Thyroid gland (tissue), 4 donors: ENCODE measurements at regions not wholly inside any gene's neighbourhood (a gene's known extent, or its start where the extent isn't known, plus 50 kb on each side); places are given as distances from the start of the nearest gene placed in this dataset.

Experiments
- DNase-seq, 2 donors: peaks; one replicate each; pipeline ENCODE4 v3.0.0-alpha.2; 2019
- H3K27ac ChIP-seq, 3 donors: fragments of 200-600 bp; sonication (generic); 1 replicate in 2 of 3; 2 replicates in 1 of 3; pipeline ENCODE4 v1.5.1; 2016 to 2019; ENCODE audit warnings: mild to moderate bottlenecking in 1 of 3, moderate library complexity in 1 of 3
- H3K27me3 ChIP-seq: fragments of 200-600 bp; sonication (generic); one replicate; pipeline ENCODE4 v1.5.1; 2019
- H3K36me3 ChIP-seq, 2 donors: fragments of 200-600 bp; sonication (generic); one replicate each; pipeline ENCODE4 v1.5.1; 2016 to 2019
- H3K4me1 ChIP-seq, 2 donors: fragments of 200-600 bp; sonication (generic); one replicate each; pipeline ENCODE4 v1.5.1; 2017 to 2019
- H3K4me3 ChIP-seq, 3 donors: fragments of 200-600 bp; sonication (generic); replicated peaks in 1 of 3; 1 replicate in 2 of 3; 2 replicates in 1 of 3; pipeline ENCODE4 v1.5.1; 2016; ENCODE audit warnings: mild to moderate bottlenecking in 1 of 3
- H3K9me3 ChIP-seq: fragments of 200-600 bp; sonication (generic); one replicate; pipeline ENCODE4 v1.5.1; 2017
- POLR2A ChIP-seq, 2 donors: fragments of 450-650 bp; IDR thresholded peaks; one replicate each; pipeline ENCODE4 v1.6.1; 2017; ENCODE audit warnings: antibody characterized with exemption in 2 of 2, mild to moderate bottlenecking in 2 of 2, moderate library complexity in 1 of 2
- WGBS, 2 donors: methylation state at CpG; one replicate each; pipeline ENCODE4 v1.1.5; 2017; 5-methylcytosine and 5-hydroxymethylcytosine counted together
- intact Hi-C: fragments of 100-400 bp; cut with DNase I; formaldehyde crosslinking; loops from one replicate; pipeline ENCODE4 v1.15.1; 2023
- TF ChIP-seq, protein P1 (sequence below), 6 experiments: fragments of 200-600 bp in 3 of 6; fragments of 450-650 bp in 3 of 6; sonication (generic) in 3 of 6; IDR thresholded peaks; one replicate each; pipeline ENCODE4 v1.5.1; 2016 to 2019; ENCODE audit warnings: antibody characterized with exemption in 6 of 6, mild to moderate bottlenecking in 2 of 6, inconsistent platforms in 1 of 6, moderate library complexity in 1 of 6

DNA sequence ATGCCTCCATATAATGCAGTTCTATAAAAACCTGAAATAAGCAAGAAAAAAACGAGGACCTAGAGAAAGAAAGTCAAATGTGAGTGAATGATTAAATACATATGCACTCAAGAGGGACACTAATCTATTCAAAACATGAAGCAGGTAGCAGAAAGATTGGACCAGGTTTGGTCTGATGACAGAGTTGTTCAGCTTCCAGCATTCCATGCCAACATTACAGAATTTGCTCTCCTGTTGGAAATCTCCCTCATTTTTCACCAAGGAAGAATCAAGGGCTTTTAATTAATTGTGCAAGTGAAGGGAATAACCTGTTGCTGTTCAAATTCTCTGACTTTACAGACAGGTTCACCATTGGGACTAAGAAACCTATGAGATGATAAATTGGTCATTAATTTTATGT is 379.0 kb upstream of the RASGEF1B start:
- Histone ChIP-seq H3K27me3 (no peaks in the 10 kb centered on the region), H3K4me3 (no peak overlapping the region), H3K9me3 (no peaks in the 10 kb centered on the region), H3K27ac (no peak overlapping the region), H3K4me1 (no peaks in the 10 kb centered on the region), H3K36me3 (no peaks in the 10 kb centered on the region)
- intact Hi-C loops: no loop called here
- no peak for DNase-seq
- 58 to 64% methylated on average over 1 of the region's 1 CpG for WGBS, 2 donors
- TF ChIP-seq, protein P1, sequence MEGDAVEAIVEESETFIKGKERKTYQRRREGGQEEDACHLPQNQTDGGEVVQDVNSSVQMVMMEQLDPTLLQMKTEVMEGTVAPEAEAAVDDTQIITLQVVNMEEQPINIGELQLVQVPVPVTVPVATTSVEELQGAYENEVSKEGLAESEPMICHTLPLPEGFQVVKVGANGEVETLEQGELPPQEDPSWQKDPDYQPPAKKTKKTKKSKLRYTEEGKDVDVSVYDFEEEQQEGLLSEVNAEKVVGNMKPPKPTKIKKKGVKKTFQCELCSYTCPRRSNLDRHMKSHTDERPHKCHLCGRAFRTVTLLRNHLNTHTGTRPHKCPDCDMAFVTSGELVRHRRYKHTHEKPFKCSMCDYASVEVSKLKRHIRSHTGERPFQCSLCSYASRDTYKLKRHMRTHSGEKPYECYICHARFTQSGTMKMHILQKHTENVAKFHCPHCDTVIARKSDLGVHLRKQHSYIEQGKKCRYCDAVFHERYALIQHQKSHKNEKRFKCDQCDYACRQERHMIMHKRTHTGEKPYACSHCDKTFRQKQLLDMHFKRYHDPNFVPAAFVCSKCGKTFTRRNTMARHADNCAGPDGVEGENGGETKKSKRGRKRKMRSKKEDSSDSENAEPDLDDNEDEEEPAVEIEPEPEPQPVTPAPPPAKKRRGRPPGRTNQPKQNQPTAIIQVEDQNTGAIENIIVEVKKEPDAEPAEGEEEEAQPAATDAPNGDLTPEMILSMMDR (IDR thresholded peaks at IDR 0.05): no peak
- TF ChIP-seq POLR2A (IDR thresholded peaks at IDR 0.05): no peak

DNA sequence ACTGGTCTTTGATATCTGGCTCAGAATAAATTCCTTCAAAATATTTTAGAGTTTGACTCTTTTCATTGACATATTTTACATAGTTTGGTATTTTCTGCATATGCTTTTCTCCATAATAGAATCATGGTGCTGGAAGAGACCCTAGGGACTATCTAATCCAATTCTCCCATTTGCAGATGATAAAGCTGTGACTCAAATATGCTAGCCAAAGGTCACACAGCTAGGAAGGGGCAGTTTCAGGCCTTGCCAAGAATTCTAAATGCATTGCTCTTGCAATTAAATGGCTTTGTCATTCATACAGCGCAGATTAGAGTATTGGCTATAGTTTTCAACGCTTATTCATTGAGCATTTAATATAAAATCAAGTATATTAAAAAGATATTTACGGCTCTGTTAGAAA is 374.1 kb upstream of the RASGEF1B start:
- no peaks in the 10 kb centered on the region for H3K27me3 ChIP-seq
- H3K27ac ChIP-seq: no peak overlapping the region
- TF ChIP-seq, protein P1 (IDR thresholded peaks at IDR 0.05): no peak
- no peak for TF ChIP-seq POLR2A (IDR thresholded peaks at IDR 0.05)
- intact Hi-C loops: no loop called here
- DNase-seq: no peak
- H3K4me3 ChIP-seq: no peak overlapping the region
- H3K36me3 ChIP-seq: no peaks in the 10 kb centered on the region
- H3K9me3 ChIP-seq: no peaks in the 10 kb centered on the region
- WGBS, 2 donors: 91 to 96% methylated on average over 3 of the region's 3 CpGs
- no peaks in the 10 kb centered on the region for H3K4me1 ChIP-seq

DNA sequence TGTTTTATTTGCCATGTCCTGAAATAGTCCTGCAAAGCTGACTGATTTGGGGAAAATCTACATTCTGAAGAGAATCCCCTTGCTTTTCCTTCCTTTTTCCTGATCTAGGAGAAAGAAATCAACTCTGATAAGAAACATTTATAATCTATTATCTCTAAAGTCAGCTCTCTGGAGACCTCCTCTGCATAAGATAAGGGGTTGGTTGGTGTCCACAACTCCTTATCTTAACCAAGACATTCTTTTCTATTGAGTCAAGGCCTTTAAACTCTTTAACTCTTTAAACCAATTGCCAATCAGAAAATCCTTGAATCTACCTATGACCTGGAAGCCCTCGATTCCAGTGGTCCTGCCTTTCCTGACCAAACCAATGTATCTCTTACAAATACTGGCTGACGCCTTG is 373.6 kb upstream of the RASGEF1B start:
- no peaks in the 10 kb centered on the region for H3K9me3 ChIP-seq
- no peak for TF ChIP-seq POLR2A (IDR thresholded peaks at IDR 0.05)
- TF ChIP-seq, protein P1 (IDR thresholded peaks at IDR 0.05): no peak
- 73 to 77% methylated on average over 2 of the region's 2 CpGs for WGBS, 2 donors

DNA sequence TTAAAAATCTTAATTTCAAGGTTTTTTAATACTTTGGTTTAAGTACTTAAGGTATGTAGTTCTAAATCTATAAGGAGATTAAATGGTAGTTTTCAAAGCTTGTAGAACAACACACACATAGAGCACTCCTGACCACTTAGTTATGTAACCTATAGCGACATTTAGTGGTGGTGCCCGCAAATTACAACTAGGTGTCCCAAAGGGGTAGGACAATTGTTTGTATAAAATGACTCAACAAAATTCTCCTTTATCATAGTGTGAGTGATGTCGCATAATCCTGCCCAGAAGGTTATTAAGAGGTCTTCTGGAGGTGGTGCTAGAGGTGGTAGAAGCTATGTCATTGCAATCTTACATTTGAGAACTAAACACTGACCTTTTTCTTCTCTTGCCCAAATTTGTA is 373.0 kb upstream of the RASGEF1B start:
- Histone ChIP-seq H3K4me3 (no peak overlapping the region), H3K36me3 (no peaks in the 10 kb centered on the region), H3K4me1 (no peaks in the 10 kb centered on the region), H3K9me3 (no peaks in the 10 kb centered on the region), H3K27me3 (no peaks in the 10 kb centered on the region), H3K27ac (no peak overlapping the region)
- intact Hi-C loops: no loop called here
- 4% methylated on average over 3 of the region's 3 CpGs for WGBS, 2 donors
- no peak for TF ChIP-seq POLR2A (IDR thresholded peaks at IDR 0.05)
- TF ChIP-seq, protein P1 (IDR thresholded peaks at IDR 0.05): peak; percentile 53 to 89 (median 76)
- peak; percentile 76 to 78 for DNase-seq

More for the DNA sequence above, 373.6 kb upstream of the RASGEF1B start:
- DNase-seq: no peak
- intact Hi-C loops: no loop called here
- Histone ChIP-seq H3K4me1 (no peaks in the 10 kb centered on the region), H3K27ac (no peak overlapping the region), H3K27me3 (no peaks in the 10 kb centered on the region), H3K36me3 (no peaks in the 10 kb centered on the region), H3K4me3 (no peak overlapping the region)

DNA sequence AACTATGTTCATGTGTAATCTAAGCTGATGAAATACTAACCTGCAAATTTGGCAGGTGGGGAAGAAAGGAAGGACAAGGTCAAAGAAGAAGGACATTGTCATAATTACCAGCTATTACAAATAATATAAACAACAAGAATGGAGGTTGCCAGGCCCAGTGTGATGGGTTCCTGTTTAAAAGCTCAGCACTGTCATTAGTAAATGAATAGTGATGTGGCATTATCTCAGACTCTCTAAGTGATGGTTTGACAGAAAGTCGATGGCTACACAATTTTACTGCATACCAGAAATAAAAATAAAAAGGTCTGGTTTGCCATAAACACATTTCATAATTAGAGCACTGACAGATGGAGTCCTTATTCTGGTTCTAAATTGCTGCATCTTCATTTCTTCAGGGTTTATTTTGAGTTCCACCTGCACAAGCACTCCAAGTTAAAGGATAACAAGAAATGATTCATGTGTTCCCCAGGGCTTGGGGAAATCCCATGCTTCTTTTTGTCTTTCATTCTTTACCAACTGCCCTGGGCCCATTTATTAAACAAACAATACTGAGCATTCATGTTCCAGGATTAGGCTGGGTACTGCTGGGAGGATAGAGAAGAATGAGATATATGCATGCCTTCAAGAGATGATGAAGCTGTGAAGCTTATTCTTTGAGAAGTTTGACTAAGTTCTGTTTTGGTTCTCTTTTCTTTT is 367.8 kb upstream of the RASGEF1B start:
- Histone ChIP-seq H3K36me3 (no peaks in the 10 kb centered on the region), H3K4me1 (no peaks in the 10 kb centered on the region), H3K27ac (no peak overlapping the region), H3K4me3 (no peak overlapping the region), H3K27me3 (no peaks in the 10 kb centered on the region), H3K9me3 (no peaks in the 10 kb centered on the region)
- DNase-seq: no peak
- intact Hi-C loops: no loop called here
- WGBS, 2 donors: 89 to 92% methylated on average over 1 of the region's 1 CpG
- TF ChIP-seq, protein P1 (IDR thresholded peaks at IDR 0.05): no peak
- no peak for TF ChIP-seq POLR2A (IDR thresholded peaks at IDR 0.05)
